ENCODE measurements at regions not wholly inside any gene's neighbourhood (a gene's known extent, or its start where the extent isn't known, plus 50 kb on each side); places are given as distances from the start of the nearest gene placed in this dataset.

- Histone ChIP-seq H3K36me3 (ENCODE audit: insufficient read depth, insufficient read length, low read length) (no peaks in the 10 kb centered on the region), H3K4me1 (ENCODE audit: insufficient read depth, insufficient read length) (no peaks in the 10 kb centered on the region), H3K4me3 (ENCODE audit: insufficient read length, low read depth) (no peak overlapping the region), H3K27me3 (ENCODE audit: insufficient read depth, insufficient read length) (no peaks in the 10 kb centered on the region), H3K9me3 (ENCODE audit: insufficient read depth, low read length) (no peaks in the 10 kb centered on the region), H3K9ac (ENCODE audit: insufficient read length, low read depth) (no peak overlapping the region)
- no peak for DNase-seq (ENCODE audit: low read depth, low spot score)
- no peak for TF ChIP-seq YY1 (IDR thresholded peaks at IDR 0.05; ENCODE audit: insufficient read depth, insufficient read length)
- TF ChIP-seq ZNF274 (IDR thresholded peaks at IDR 0.05; ENCODE audit: low read depth, low read length) = no peak
- TF ChIP-seq SUZ12 (IDR thresholded peaks at IDR 0.05; ENCODE audit: extremely low read depth, insufficient read depth, insufficient read length) = no peak
Observed at GRCh38 chr1:64318428-64318827, 115.0 kb downstream of the UBE2U start.

GRCh38 chr1:64320007-64320406, 116.6 kb downstream of the UBE2U start:
- Histone ChIP-seq H3K4me1 (ENCODE audit: insufficient read depth, insufficient read length) (no peaks in the 10 kb centered on the region), H3K27me3 (ENCODE audit: insufficient read depth, insufficient read length) (no peaks in the 10 kb centered on the region), H3K9me3 (ENCODE audit: insufficient read depth, low read length) (no peaks in the 10 kb centered on the region), H3K9ac (ENCODE audit: insufficient read length, low read depth) (no peak overlapping the region), H3K36me3 (ENCODE audit: insufficient read depth, insufficient read length, low read length) (no peaks in the 10 kb centered on the region), H3K4me3 (ENCODE audit: insufficient read length, low read depth) (no peak overlapping the region)
- TF ChIP-seq ZNF274 (IDR thresholded peaks at IDR 0.05; ENCODE audit: low read depth, low read length) (no peak), SUZ12 (IDR thresholded peaks at IDR 0.05; ENCODE audit: extremely low read depth, insufficient read depth, insufficient read length) (no peak), YY1 (IDR thresholded peaks at IDR 0.05; ENCODE audit: insufficient read depth, insufficient read length) (no peak)
- DNase-seq (ENCODE audit: low read depth, low spot score) = no peak

- no peaks in the 10 kb centered on the region for H3K27me3 ChIP-seq (ENCODE audit: insufficient read depth, insufficient read length)
- no peak for TF ChIP-seq YY1 (IDR thresholded peaks at IDR 0.05; ENCODE audit: insufficient read depth, insufficient read length)
- TF ChIP-seq ZNF274 (IDR thresholded peaks at IDR 0.05; ENCODE audit: low read depth, low read length) = no peak
Observed at GRCh38 chr1:64320470-64320869, 117.0 kb downstream of the UBE2U start.

GRCh38 chr1:64320922-64321614, 117.6 kb downstream of the UBE2U start:
- H3K27me3 ChIP-seq (ENCODE audit: insufficient read depth, insufficient read length) = no peaks in the 10 kb centered on the region
- TF ChIP-seq YY1 (IDR thresholded peaks at IDR 0.05; ENCODE audit: insufficient read depth, insufficient read length) = no peak
- no peak for TF ChIP-seq ZNF274 (IDR thresholded peaks at IDR 0.05; ENCODE audit: low read depth, low read length)
- TF ChIP-seq SUZ12 (IDR thresholded peaks at IDR 0.05; ENCODE audit: extremely low read depth, insufficient read depth, insufficient read length) = no peak
- no peaks in the 10 kb centered on the region for H3K9me3 ChIP-seq (ENCODE audit: insufficient read depth, low read length)
- no peak overlapping the region for H3K4me3 ChIP-seq (ENCODE audit: insufficient read length, low read depth)
- no peaks in the 10 kb centered on the region for H3K36me3 ChIP-seq (ENCODE audit: insufficient read depth, insufficient read length, low read length)
- no peaks in the 10 kb centered on the region for H3K4me1 ChIP-seq (ENCODE audit: insufficient read depth, insufficient read length)
- DNase-seq (ENCODE audit: low read depth, low spot score) = no peak
- H3K9ac ChIP-seq (ENCODE audit: insufficient read length, low read depth) = no peak overlapping the region

More at GRCh38 chr1:64320470-64320869, 117.0 kb downstream of the UBE2U start:
- Histone ChIP-seq H3K4me1 (ENCODE audit: insufficient read depth, insufficient read length) (no peaks in the 10 kb centered on the region), H3K9me3 (ENCODE audit: insufficient read depth, low read length) (no peaks in the 10 kb centered on the region), H3K9ac (ENCODE audit: insufficient read length, low read depth) (no peak overlapping the region), H3K4me3 (ENCODE audit: insufficient read length, low read depth) (no peak overlapping the region), H3K36me3 (ENCODE audit: insufficient read depth, insufficient read length, low read length) (no peaks in the 10 kb centered on the region)
- no peak for DNase-seq (ENCODE audit: low read depth, low spot score)

- Histone ChIP-seq H3K9me3 (ENCODE audit: insufficient read depth, low read length) (no peaks in the 10 kb centered on the region), H3K36me3 (ENCODE audit: insufficient read depth, insufficient read length, low read length) (no peaks in the 10 kb centered on the region), H3K4me1 (ENCODE audit: insufficient read depth, insufficient read length) (no peaks in the 10 kb centered on the region), H3K4me3 (ENCODE audit: insufficient read length, low read depth) (no peak overlapping the region), H3K9ac (ENCODE audit: insufficient read length, low read depth) (no peak overlapping the region), H3K27me3 (ENCODE audit: insufficient read depth, insufficient read length) (no peaks in the 10 kb centered on the region)
- DNase-seq (ENCODE audit: low read depth, low spot score) = no peak
- TF ChIP-seq ZNF274 (IDR thresholded peaks at IDR 0.05; ENCODE audit: low read depth, low read length) (no peak), YY1 (IDR thresholded peaks at IDR 0.05; ENCODE audit: insufficient read depth, insufficient read length) (no peak), SUZ12 (IDR thresholded peaks at IDR 0.05; ENCODE audit: extremely low read depth, insufficient read depth, insufficient read length) (no peak)
Observed at GRCh38 chr1:64323054-64323453, 119.6 kb downstream of the UBE2U start.

- Histone ChIP-seq H3K4me3 (ENCODE audit: insufficient read length, low read depth) (no peak overlapping the region), H3K9ac (ENCODE audit: insufficient read length, low read depth) (no peak overlapping the region), H3K27me3 (ENCODE audit: insufficient read depth, insufficient read length) (no peaks in the 10 kb centered on the region), H3K4me1 (ENCODE audit: insufficient read depth, insufficient read length) (no peaks in the 10 kb centered on the region), H3K9me3 (ENCODE audit: insufficient read depth, low read length) (no peaks in the 10 kb centered on the region), H3K36me3 (ENCODE audit: insufficient read depth, insufficient read length, low read length) (no peaks in the 10 kb centered on the region)
- TF ChIP-seq YY1 (IDR thresholded peaks at IDR 0.05; ENCODE audit: insufficient read depth, insufficient read length) (no peak), ZNF274 (IDR thresholded peaks at IDR 0.05; ENCODE audit: low read depth, low read length) (no peak), SUZ12 (IDR thresholded peaks at IDR 0.05; ENCODE audit: extremely low read depth, insufficient read depth, insufficient read length) (no peak)
- no peak for DNase-seq (ENCODE audit: low read depth, low spot score)
Observed at GRCh38 chr1:64323882-64324281, 120.5 kb downstream of the UBE2U start.

- H3K9ac ChIP-seq (ENCODE audit: insufficient read length, low read depth) = no peak overlapping the region
- H3K36me3 ChIP-seq (ENCODE audit: insufficient read depth, insufficient read length, low read length) = no peaks in the 10 kb centered on the region
- H3K27me3 ChIP-seq (ENCODE audit: insufficient read depth, insufficient read length) = no peaks in the 10 kb centered on the region
- H3K4me1 ChIP-seq (ENCODE audit: insufficient read depth, insufficient read length) = peaks cover 4% of the 10 kb centered on the region
- no peak for DNase-seq (ENCODE audit: low read depth, low spot score)
- no peak overlapping the region for H3K4me3 ChIP-seq (ENCODE audit: insufficient read length, low read depth)
- H3K9me3 ChIP-seq (ENCODE audit: insufficient read depth, low read length) = no peaks in the 10 kb centered on the region
- TF ChIP-seq YY1 (IDR thresholded peaks at IDR 0.05; ENCODE audit: insufficient read depth, insufficient read length) (no peak), SUZ12 (IDR thresholded peaks at IDR 0.05; ENCODE audit: extremely low read depth, insufficient read depth, insufficient read length) (no peak), ZNF274 (IDR thresholded peaks at IDR 0.05; ENCODE audit: low read depth, low read length) (no peak)
Observed at GRCh38 chr1:64325856-64326255, 122.4 kb downstream of the UBE2U start.
